ENCODE measurements at regions not wholly inside any gene's neighbourhood (a gene's known extent, or its start where the extent isn't known, plus 50 kb on each side); places are given as distances from the start of the nearest gene placed in this dataset.
"Not testable (repeated sequence)": the region's sequence is repeated elsewhere in the genome, so short reads cannot be mapped to it uniquely, and the experiment has no call there.

- no peak overlapping the region for H3K4me3 ChIP-seq (ENCODE audit: low read depth, low read length)
- no peak for TF ChIP-seq POLR2A (IDR thresholded peaks at IDR 0.05; ENCODE audit: extremely low read depth, insufficient read length)
- no peak for TF ChIP-seq MYC (IDR thresholded peaks at IDR 0.05; ENCODE audit: low read depth, low read length)
- TF ChIP-seq, protein P1, sequence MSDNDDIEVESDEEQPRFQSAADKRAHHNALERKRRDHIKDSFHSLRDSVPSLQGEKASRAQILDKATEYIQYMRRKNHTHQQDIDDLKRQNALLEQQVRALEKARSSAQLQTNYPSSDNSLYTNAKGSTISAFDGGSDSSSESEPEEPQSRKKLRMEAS (IDR thresholded peaks at IDR 0.05; ENCODE audit: low read depth, low read length), result no peak
- TF ChIP-seq, protein P2, sequence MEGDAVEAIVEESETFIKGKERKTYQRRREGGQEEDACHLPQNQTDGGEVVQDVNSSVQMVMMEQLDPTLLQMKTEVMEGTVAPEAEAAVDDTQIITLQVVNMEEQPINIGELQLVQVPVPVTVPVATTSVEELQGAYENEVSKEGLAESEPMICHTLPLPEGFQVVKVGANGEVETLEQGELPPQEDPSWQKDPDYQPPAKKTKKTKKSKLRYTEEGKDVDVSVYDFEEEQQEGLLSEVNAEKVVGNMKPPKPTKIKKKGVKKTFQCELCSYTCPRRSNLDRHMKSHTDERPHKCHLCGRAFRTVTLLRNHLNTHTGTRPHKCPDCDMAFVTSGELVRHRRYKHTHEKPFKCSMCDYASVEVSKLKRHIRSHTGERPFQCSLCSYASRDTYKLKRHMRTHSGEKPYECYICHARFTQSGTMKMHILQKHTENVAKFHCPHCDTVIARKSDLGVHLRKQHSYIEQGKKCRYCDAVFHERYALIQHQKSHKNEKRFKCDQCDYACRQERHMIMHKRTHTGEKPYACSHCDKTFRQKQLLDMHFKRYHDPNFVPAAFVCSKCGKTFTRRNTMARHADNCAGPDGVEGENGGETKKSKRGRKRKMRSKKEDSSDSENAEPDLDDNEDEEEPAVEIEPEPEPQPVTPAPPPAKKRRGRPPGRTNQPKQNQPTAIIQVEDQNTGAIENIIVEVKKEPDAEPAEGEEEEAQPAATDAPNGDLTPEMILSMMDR (IDR thresholded peaks at IDR 0.05; ENCODE audit: low read depth, low read length), result no peak
- DNase-seq (ENCODE audit: low read depth), result no peak
These were observed 181.8 kb upstream of the CCNH start for GRCh38 chr5:87594566-87594965.

GRCh38 chr5:87589587-87589986 lies 176.9 kb upstream of the CCNH start:
- TF ChIP-seq, protein P1 (IDR thresholded peaks at IDR 0.05; ENCODE audit: low read depth, low read length), result no peak
- TF ChIP-seq, protein P2 (IDR thresholded peaks at IDR 0.05; ENCODE audit: low read depth, low read length), result no peak
- TF ChIP-seq POLR2A (IDR thresholded peaks at IDR 0.05; ENCODE audit: extremely low read depth, insufficient read length) (no peak), MYC (IDR thresholded peaks at IDR 0.05; ENCODE audit: low read depth, low read length) (no peak)
- no peak overlapping the region for H3K4me3 ChIP-seq (ENCODE audit: low read depth, low read length)
- DNase-seq (ENCODE audit: low read depth), result no peak

- TF ChIP-seq, protein P2 (IDR thresholded peaks at IDR 0.05; ENCODE audit: low read depth, low read length), result no peak
- no peak for TF ChIP-seq MYC (IDR thresholded peaks at IDR 0.05; ENCODE audit: low read depth, low read length)
- TF ChIP-seq, protein P1 (IDR thresholded peaks at IDR 0.05; ENCODE audit: low read depth, low read length), result no peak
- TF ChIP-seq POLR2A (IDR thresholded peaks at IDR 0.05; ENCODE audit: extremely low read depth, insufficient read length), result no peak
- no peak for DNase-seq (ENCODE audit: low read depth)
- no peak overlapping the region for H3K4me3 ChIP-seq (ENCODE audit: low read depth, low read length)
These were observed 175.6 kb upstream of the CCNH start for GRCh38 chr5:87588316-87588715.

- DNase-seq (ENCODE audit: low read depth); H3K4me3 ChIP-seq (ENCODE audit: low read depth, low read length): not testable (repeated sequence)
These were observed 171.0 kb upstream of the CCNH start for GRCh38 chr5:87583704-87584103.

GRCh38 chr5:87582149-87582548 lies 169.4 kb upstream of the CCNH start:
- no peak for DNase-seq (ENCODE audit: low read depth)
- no peak for TF ChIP-seq POLR2A (IDR thresholded peaks at IDR 0.05; ENCODE audit: extremely low read depth, insufficient read length)
- TF ChIP-seq, protein P2 (IDR thresholded peaks at IDR 0.05; ENCODE audit: low read depth, low read length), result no peak
- no peak for TF ChIP-seq MYC (IDR thresholded peaks at IDR 0.05; ENCODE audit: low read depth, low read length)
- TF ChIP-seq, protein P1 (IDR thresholded peaks at IDR 0.05; ENCODE audit: low read depth, low read length), result no peak
- no peak overlapping the region for H3K4me3 ChIP-seq (ENCODE audit: low read depth, low read length)

DNA sequence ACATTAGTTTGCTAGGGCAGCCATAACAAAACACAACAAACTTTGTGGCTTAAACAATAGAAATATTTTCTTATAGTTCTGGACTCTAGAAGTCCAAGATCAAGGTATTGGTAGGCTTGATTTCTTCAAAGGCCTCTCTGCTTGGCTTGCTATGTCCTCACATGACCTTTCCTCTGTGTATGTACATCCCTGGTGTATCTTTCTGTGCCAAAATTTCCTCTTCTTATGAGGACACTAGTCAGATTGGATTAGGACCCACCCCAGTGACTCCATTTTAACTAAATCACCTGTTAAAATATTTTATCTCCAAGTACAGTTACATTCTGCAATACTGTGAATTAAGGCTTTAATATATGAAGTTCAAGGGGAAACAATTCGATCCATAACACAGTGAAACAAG lies 168.9 kb upstream of the CCNH start:
- TF ChIP-seq MYC (IDR thresholded peaks at IDR 0.05; ENCODE audit: low read depth, low read length) (no peak), POLR2A (IDR thresholded peaks at IDR 0.05; ENCODE audit: extremely low read depth, insufficient read length) (no peak)
- TF ChIP-seq, protein P1 (IDR thresholded peaks at IDR 0.05; ENCODE audit: low read depth, low read length), result no peak
- TF ChIP-seq, protein P2 (IDR thresholded peaks at IDR 0.05; ENCODE audit: low read depth, low read length), result no peak
- H3K4me3 ChIP-seq (ENCODE audit: low read depth, low read length), result no peak overlapping the region
- DNase-seq (ENCODE audit: low read depth), result no peak
